GM06990 (cell line): ENCODE measurements at regions not wholly inside any gene's neighbourhood (a gene's known extent, or its start where the extent isn't known, plus 50 kb on each side); places are given as distances from the start of the nearest gene placed in this dataset.

ENCODE experiments used
- DNase-seq: peaks from one replicate; pipeline ENCODE4 v3.0.0-alpha.2; 2011; ENCODE audit not compliant: insufficient read length; ENCODE audit errors: extremely low read depth
- H3K27me3 ChIP-seq: replicated peaks from 2 replicates; pipeline ENCODE4 v1.6.0; 2011; ENCODE audit warnings: low read length; ENCODE audit not compliant: control insufficient read depth, insufficient read depth
- H3K36me3 ChIP-seq: 2 replicates; pipeline ENCODE4 v1.5.1; 2011; ENCODE audit warnings: low read length; ENCODE audit not compliant: control insufficient read depth, insufficient read depth
- H3K4me3 ChIP-seq: replicated peaks from 2 replicates; pipeline ENCODE4 v1.5.1; 2011; ENCODE audit warnings: low read depth, mild to moderate bottlenecking, control low read depth, low read length
- TF ChIP-seq, protein P1 (sequence below): IDR thresholded peaks from 2 replicates; pipeline ENCODE4 v1.5.1; 2011; ENCODE audit warnings: low read length, control low read depth, mild to moderate bottlenecking, inconsistent platforms; ENCODE audit not compliant: insufficient read depth, poor library complexity, severe bottlenecking

DNA sequence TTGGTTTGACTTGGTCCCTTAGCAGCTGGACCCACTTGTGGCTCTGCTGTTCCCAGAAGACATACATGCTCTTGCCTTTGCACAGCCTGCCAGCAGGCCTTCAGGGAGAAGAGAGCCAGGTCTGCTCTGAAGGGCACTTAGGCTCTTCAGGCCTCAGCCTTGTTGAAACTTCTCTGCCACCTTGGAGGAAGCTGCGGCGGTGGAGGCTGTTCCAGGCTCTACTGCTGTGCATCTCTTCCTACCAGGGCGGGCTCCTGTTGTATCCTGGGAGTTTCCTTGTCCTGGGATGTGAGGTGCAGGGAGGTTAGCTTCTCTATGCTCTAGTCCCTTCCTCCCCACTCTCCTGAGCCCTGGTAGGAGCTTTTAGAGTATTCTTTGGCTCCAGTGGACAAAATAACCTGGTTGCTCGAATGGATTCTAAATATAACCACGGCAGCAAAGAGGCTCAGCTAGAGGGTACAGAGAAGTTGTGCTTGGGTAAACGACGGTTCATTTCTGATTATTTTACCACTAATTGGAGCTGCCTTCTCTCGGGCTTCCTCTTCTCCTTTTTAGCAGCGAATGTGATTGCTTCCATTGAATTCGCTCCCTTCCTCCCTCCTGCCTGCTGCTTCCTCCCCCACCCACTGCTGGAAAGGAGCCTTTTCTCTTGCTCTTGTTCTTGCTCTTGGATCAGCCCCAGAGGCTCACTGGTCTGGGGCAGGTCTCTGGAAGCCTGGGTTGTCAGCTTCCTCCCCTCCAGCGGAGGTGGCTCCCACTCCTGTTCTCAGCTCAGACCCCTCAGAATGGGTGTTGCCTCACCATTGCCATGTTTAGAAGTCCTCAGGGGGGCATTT lies 126.6 kb upstream of the CACNA1E start:
- Histone ChIP-seq H3K4me3 (no peak overlapping the region), H3K27me3 (peaks cover 3% of the 10 kb centered on the region; the same call in 1 of the 2 replicates), H3K36me3 (no peaks in the 10 kb centered on the region)
- no peak for DNase-seq
- TF ChIP-seq, protein P1, sequence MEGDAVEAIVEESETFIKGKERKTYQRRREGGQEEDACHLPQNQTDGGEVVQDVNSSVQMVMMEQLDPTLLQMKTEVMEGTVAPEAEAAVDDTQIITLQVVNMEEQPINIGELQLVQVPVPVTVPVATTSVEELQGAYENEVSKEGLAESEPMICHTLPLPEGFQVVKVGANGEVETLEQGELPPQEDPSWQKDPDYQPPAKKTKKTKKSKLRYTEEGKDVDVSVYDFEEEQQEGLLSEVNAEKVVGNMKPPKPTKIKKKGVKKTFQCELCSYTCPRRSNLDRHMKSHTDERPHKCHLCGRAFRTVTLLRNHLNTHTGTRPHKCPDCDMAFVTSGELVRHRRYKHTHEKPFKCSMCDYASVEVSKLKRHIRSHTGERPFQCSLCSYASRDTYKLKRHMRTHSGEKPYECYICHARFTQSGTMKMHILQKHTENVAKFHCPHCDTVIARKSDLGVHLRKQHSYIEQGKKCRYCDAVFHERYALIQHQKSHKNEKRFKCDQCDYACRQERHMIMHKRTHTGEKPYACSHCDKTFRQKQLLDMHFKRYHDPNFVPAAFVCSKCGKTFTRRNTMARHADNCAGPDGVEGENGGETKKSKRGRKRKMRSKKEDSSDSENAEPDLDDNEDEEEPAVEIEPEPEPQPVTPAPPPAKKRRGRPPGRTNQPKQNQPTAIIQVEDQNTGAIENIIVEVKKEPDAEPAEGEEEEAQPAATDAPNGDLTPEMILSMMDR: no peak

DNA sequence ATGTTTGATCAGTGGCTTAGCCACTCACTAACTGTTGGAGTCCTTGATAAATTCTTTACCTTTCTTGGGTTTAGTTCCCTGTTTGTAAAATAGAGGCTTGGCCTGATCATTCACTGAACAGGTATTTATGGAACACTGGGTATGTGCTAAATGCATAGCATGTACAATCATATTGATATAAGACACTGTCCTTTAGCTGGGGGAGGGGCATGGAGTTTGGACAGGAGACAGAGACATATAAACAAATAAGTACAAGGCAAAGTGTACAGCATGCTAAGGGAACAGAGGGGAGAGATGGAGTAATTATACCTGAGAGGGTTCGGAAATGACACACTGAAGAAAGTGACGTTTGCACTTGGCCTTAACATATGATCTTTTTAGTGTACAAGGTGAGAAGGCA lies 124.3 kb upstream of the CACNA1E start:
- no peaks in the 10 kb centered on the region for H3K36me3 ChIP-seq
- peaks cover 1% of the 10 kb centered on the region; the same call in 1 of the 2 replicates for H3K27me3 ChIP-seq
- TF ChIP-seq, protein P1: no peak
- no peak overlapping the region for H3K4me3 ChIP-seq
- no peak for DNase-seq

DNA sequence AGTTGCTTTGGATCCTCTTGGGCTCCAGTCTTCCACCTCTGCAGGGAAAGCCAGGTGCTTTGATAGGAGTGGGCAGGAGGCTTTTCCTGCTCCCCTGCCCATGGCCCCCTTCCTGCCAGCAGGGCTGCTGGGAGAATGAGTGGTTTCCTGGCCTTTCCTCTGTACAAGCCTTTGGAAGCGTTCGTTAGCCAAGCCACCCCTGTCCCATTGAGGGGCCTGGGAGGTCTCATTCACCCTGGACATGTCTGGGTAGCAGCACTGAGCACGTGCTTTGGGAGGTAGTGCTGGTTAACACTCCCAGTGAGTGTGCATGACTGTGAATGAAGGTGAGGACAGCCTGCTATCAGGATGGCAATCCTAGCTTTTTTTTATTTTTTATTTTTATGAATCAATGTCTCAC lies 118.5 kb upstream of the CACNA1E start:
- TF ChIP-seq, protein P1: no peak
- Histone ChIP-seq H3K36me3 (no peaks in the 10 kb centered on the region), H3K4me3 (no peak overlapping the region), H3K27me3 (no peaks in the 10 kb centered on the region)
- no peak for DNase-seq

DNA sequence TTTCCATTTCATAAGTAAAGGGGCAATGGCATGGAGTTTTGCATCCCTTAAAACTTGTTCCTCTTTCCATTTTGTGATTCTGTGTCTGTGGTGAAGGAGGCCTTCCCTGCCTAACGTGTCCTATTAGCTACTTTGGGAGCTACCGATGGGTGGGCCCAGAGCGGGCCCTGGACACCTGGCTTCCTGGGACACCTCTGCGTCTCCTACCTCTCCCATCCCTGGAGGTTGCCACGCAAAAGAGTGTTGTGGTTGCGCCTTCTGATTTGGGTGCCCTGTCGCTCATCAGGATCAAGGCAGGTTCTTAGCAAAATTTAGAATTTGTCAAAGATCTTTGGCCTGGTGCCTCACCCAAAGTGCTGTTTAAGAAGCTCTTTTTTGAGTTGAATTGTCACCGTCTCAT lies 116.4 kb upstream of the CACNA1E start:
- no peak for DNase-seq
- Histone ChIP-seq H3K36me3 (no peaks in the 10 kb centered on the region), H3K27me3 (no peaks in the 10 kb centered on the region), H3K4me3 (no peak overlapping the region)
- TF ChIP-seq, protein P1: no peak

DNA sequence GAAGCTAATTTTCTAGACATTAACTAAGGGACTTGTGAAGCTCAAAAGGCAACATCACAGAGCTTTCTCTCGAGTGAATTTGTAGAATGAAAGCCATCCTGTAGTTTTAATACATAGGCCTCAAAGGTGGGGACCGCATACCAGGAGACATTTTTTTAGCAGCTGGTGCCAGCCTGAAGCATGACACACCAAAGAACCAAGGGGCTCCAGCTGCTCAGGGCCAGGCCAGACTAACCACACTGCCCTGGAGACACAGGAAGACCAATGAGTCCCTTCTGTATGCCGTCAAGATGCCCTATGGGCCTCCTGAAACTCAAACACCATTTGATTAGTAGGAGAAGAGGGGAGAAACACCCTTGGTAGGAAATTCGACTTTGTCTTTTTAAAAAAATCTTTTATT lies 113.9 kb upstream of the CACNA1E start:
- Histone ChIP-seq H3K27me3 (no peaks in the 10 kb centered on the region), H3K36me3 (no peaks in the 10 kb centered on the region), H3K4me3 (no peak overlapping the region)
- TF ChIP-seq, protein P1: no peak
- no peak for DNase-seq
